ENCODE measurements at regions not wholly inside any gene's neighbourhood (a gene's known extent, or its start where the extent isn't known, plus 50 kb on each side); places are given as distances from the start of the nearest gene placed in this dataset.

- TF ChIP-seq, protein P1, sequence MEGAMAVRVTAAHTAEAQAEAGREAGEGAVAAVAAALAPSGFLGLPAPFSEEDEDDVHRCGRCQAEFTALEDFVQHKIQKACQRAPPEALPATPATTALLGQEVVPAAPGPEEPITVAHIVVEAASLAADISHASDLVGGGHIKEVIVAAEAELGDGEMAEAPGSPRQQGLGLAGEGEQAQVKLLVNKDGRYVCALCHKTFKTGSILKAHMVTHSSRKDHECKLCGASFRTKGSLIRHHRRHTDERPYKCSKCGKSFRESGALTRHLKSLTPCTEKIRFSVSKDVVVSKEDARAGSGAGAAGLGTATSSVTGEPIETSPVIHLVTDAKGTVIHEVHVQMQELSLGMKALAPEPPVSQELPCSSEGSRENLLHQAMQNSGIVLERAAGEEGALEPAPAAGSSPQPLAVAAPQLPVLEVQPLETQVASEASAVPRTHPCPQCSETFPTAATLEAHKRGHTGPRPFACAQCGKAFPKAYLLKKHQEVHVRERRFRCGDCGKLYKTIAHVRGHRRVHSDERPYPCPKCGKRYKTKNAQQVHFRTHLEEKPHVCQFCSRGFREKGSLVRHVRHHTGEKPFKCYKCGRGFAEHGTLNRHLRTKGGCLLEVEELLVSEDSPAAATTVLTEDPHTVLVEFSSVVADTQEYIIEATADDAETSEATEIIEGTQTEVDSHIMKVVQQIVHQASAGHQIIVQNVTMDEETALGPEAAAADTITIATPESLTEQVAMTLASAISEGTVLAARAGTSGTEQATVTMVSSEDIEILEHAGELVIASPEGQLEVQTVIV (IDR thresholded peaks at IDR 0.05; ENCODE audit: borderline replicate concordance, partially characterized antibody), result no peak
- TF ChIP-seq, protein P2, sequence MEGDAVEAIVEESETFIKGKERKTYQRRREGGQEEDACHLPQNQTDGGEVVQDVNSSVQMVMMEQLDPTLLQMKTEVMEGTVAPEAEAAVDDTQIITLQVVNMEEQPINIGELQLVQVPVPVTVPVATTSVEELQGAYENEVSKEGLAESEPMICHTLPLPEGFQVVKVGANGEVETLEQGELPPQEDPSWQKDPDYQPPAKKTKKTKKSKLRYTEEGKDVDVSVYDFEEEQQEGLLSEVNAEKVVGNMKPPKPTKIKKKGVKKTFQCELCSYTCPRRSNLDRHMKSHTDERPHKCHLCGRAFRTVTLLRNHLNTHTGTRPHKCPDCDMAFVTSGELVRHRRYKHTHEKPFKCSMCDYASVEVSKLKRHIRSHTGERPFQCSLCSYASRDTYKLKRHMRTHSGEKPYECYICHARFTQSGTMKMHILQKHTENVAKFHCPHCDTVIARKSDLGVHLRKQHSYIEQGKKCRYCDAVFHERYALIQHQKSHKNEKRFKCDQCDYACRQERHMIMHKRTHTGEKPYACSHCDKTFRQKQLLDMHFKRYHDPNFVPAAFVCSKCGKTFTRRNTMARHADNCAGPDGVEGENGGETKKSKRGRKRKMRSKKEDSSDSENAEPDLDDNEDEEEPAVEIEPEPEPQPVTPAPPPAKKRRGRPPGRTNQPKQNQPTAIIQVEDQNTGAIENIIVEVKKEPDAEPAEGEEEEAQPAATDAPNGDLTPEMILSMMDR (IDR thresholded peaks at IDR 0.05 in 2 of 3, conservative IDR thresholded peaks at IDR 0.05 in 1 of 3; ENCODE audit: control insufficient read depth in 2 of 3, extremely low read depth in 1 of 3, insufficient read depth in 1 of 3, low read depth in 3 of 3, low read length in 3 of 3), result no peak
- TF ChIP-seq, protein P3, sequence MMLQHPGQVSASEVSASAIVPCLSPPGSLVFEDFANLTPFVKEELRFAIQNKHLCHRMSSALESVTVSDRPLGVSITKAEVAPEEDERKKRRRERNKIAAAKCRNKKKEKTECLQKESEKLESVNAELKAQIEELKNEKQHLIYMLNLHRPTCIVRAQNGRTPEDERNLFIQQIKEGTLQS (IDR thresholded peaks at IDR 0.05; ENCODE audit: borderline replicate concordance, extremely low read depth, low read depth, low read length), result no peak
- TF ChIP-seq CBFB (IDR thresholded peaks at IDR 0.05; ENCODE audit: low read depth), result no peak
- TF ChIP-seq RB1 (IDR thresholded peaks at IDR 0.05; ENCODE audit: borderline replicate concordance), result no peak
- TF ChIP-seq EZH2 (IDR thresholded peaks at IDR 0.05; ENCODE audit: borderline replicate concordance, control insufficient read depth, low read depth, low read length), result no peak
- no peak for TF ChIP-seq NBN (IDR thresholded peaks at IDR 0.05)
- no peak for TF ChIP-seq CEBPB (IDR thresholded peaks at IDR 0.05; ENCODE audit: borderline replicate concordance in 1 of 2, low read depth in 2 of 2, low read length in 2 of 2)
- no peak for TF ChIP-seq MYC (IDR thresholded peaks at IDR 0.05; ENCODE audit: insufficient read depth, insufficient read length, insufficient replicate concordance, low read length, severe bottlenecking)
These were observed 75.3 kb upstream of the OLFM1 start for GRCh38 chr9:135012166-135012565.
